ENCODE measurements at regions not wholly inside any gene's neighbourhood (a gene's known extent, or its start where the extent isn't known, plus 50 kb on each side); places are given as distances from the start of the nearest gene placed in this dataset.
"Not testable (repeated sequence)": the region's sequence is repeated elsewhere in the genome, so short reads cannot be mapped to it uniquely, and the experiment has no call there.

DNA sequence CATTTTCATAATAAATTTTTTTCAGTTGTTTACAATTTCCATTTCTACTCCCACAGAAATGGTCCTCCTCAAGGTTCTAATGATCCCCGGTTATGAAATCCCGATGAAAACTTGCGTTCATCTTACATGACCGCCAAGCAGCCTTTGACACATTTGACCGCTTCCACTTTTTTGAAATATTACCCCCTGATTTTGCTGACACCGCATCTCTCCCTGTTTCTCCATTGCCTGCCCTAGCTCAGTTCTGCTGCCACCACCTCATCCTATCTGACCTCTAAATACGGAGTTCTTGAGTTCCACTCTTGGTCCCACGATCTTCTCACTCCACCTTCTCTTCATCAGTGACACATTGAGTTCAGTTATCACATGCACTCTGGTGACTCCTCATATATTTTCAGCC, 74.1 kb downstream of the SLC35B3 start:
- DNase-seq, result no peak

DNA sequence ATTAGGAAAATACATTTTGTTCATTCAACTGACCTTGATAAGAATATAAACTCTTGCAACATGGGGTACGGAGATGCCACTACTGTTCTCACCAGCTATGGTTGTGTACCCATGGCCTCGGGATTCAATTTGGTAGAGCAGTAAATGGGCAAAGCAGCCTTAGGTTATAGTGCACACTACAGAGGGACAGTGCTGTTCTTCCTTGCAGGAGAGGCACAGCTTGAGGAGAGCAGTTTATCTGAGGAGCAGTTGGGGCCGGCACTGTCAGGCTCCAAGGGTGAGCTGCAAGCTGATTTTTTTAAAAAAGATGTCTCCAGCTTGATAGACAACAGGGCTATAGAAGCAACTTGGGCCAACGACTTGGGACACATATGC, 82.4 kb downstream of the SLC35B3 start:
- DNase-seq, result no peak

- DNase-seq, result no peak
These were observed 82.9 kb downstream of the SLC35B3 start for GRCh38 chr6:8352335-8352965.

- no peak for DNase-seq
These were observed 91.7 kb downstream of the SLC35B3 start for GRCh38 chr6:8343600-8343999.

DNA sequence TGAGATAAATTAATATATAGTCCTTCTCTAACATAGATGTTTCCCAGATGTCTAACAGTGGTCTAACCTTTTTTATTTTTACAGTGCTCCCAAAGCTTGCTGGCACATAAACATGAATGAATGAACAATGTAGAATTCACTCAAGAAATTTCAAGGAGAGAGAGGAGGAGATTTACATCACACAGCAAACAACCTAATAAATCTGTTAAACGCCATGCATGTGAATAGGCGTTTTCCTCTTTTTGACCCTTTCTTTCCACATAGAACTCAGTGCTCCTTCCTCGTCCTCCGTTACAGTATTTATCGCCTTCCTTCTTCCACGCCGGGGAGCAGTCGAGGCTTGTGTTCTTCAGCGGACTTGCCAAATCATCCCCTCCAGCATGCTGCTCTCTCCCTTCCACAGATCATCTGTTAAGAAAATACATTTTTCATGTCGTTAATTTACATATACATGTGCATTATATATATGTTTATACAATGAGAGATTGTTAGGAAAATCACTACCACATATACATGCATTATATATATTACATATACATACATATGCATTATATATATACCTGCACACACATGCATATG, 93.0 kb downstream of the SLC35B3 start:
- DNase-seq, result no peak

DNA sequence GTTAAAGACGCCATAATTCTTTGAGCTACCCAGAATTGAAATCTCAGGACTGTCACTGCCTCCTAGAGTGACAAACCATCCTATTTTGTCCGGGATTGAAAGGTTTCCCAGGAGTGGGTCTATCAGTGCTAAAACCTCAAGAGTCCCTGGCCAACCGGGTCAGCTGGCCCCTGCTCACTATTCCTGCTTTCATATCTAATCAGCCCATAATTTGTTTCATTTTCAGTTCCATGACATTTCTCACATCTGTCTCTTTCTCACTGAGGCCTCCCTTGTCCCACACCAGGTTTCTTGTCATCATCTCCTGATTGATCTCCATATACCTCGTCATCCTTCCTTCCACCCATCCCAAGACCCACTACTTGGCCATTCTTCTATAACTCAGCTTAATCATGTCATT, 98.2 kb downstream of the SLC35B3 start:
- no peak for DNase-seq

DNA sequence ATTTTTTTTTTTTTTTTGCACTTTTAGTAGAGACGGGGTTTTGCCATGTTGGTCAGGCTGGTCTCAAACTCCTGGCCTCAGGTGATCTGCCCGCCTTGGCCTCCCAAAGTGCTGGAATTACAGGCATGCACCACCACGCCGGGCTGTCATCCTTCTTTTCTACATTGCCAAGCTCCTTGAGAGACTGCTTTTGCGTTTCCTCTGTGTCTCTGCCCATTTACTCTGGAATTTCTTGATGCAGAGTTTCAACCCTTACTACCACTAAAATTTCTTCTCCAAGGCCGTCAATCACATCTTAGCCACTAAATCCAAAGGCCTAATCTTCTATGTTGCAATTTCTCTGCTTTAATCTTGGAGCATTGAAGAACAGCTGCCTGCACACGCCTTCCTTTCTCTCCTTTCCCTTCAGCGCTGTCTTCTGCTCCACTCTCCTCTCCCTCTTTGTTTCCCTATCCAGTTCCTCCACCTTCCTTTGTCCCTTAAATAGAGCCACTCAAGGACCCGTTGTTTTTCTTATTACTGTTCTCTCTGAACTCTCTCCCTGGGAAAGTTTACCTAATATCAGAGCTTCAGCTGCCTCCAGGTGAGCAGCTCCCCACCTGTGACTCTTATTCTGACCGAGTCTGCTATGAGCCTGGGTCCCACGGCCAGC, 98.8 kb downstream of the SLC35B3 start:
- no peak for DNase-seq

- no peak for DNase-seq
These were observed 99.4 kb downstream of the SLC35B3 start for GRCh38 chr6:8335896-8336295.

GRCh38 chr6:8335381-8335780, 100.0 kb downstream of the SLC35B3 start:
- no peak for DNase-seq

DNA sequence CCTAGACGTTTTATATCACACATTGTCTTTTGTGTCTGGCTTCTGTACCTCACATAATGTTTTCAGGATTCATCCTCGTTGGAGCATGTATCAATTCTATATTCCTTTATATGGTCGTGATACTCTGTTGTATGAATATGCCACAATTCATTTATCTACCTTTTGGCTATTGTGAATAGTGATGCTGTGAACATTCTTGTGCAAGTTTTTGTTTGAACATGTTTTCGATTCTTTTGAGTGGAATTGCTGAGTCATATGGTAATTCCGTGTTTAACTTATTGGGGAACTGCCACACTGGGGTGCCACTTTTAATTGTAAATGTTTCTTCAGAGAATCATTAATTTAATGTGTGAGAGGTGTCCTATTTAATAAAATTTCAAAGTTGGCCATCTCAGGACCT, 101.2 kb downstream of the SLC35B3 start:
- DNase-seq, result no peak

- no peak for DNase-seq
These were observed 105.8 kb downstream of the SLC35B3 start for GRCh38 chr6:8329562-8329961.

DNA sequence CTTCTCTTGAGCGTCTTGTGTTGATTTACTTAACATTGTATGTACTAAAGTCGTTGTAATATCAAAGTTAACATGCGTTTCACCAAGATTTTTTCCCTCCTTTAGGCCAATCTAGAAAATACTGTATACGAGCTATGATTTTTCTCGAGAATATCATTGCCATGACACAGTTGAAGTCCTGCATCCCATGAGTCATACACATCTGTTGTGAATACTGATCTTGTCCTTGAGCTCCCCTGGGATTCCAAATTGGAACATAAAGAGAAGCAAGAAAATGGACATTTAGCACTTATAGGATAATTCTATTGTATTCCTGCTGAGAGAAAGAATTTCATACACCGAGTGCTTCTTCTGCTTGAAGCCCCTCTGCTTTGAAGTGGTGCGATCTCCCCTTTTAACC, 109.6 kb downstream of the SLC35B3 start:
- DNase-seq, result no peak

DNA sequence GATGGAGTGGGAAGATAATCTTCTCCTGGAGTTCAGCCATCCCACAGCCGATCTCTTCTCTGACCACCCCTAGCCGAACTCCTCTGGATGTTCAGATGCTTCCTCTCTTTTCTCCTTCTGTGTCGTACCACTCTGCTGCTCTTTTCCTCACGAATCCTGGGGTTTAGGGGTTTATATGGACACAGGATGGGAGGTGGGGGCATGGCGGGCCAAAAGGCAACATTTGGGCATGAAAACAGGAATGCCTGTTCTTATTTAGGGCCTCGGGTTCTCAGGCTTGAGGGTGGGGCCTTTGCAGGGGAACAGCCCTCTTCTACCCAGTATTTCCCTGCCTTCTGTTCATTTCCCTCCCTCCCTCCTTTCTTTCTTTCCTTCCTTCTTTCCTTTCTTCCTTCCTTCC, 112.7 kb downstream of the SLC35B3 start:
- DNase-seq, result no peak

- DNase-seq, result no peak
These were observed 113.5 kb downstream of the SLC35B3 start for GRCh38 chr6:8321671-8322404.

- DNase-seq, result no peak
These were observed 120.2 kb downstream of the SLC35B3 start for GRCh38 chr6:8315154-8315553.

GRCh38 chr6:8301502-8301901, 133.8 kb downstream of the SLC35B3 start:
- no peak for DNase-seq

DNA sequence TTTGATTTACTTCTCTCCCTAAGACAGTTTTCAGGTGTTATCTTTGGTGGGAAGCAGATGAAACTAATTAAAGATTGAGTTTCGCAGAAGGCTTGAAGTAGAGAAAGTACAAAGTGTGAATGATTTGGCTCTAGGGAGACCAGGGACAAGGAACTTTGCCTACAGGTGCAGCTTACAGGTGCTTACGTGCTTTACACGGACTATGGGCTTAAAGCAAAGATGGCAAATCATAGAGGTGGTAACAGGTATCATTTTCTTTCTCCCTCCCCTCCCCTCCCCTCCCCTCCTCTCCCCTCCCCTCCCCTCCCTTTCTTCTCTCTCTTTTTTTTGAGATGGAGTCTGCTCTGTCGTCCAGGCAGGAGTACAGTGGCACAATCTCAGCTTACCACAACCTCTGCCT, 136.3 kb downstream of the SLC35B3 start:
- DNase-seq, result no peak

DNA sequence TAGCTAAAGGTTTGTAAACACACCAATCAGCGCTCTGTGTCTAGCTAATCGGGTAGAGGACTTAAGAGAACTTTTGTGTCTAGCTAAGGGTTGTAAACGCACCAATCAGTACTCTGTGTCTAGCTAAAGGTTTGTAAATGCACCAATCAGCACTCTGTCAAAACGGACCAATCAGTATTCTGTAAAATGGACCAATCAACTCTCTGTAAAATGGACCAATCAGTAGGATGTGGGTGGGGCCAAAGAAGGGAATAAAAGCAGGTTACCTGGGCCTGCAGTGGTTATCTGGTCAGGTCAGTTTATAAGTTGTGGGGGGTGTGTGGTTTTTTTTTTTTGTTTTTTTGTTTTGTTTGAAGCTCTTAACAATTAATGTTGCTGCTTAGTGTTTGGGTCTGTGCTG, 152.4 kb downstream of the SLC35B3 start:
- DNase-seq, result not testable (repeated sequence)

GRCh38 chr6:8282380-8282779, 153.0 kb downstream of the SLC35B3 start:
- no peak for DNase-seq

DNA sequence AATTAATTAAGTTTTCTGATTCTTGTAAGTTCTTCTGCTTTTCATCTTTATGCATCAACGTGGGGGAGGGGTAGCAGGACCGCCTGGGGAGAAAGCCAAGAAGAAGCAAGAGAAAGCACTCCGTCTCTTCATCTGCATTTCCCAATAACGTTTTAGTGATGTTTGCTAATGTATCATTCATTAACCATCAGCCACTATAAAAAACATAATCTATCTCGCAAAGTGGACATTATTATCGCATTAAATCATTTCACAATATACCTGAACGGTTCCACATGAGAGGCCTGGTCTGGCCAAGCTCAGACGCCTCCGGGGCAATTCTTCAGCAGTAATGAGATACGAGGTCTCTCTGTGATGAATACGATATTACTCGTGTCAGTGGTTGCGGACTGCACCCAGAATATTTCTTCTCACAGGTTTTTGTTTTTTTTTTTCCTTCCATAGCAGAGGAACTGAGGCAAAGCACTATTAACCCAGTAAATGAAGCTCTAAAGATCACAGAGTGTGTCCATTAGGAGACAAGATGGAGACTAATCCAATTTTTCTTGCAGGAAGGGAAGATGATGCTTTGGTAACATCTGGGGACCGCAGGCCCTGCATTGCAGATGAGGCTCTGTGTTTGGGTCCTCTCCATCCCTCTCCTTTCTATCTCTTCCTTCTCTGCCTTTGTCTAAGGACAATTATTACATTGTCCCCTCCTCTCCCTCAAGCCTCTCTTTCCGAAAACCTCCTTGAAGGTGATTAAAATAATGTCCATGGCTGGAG, 156.1 kb downstream of the SLC35B3 start:
- no peak for DNase-seq

GRCh38 chr6:8278562-8278961, 156.8 kb downstream of the SLC35B3 start:
- no peak for DNase-seq

GRCh38 chr6:8277769-8278168, 157.6 kb downstream of the SLC35B3 start:
- DNase-seq, result no peak

DNA sequence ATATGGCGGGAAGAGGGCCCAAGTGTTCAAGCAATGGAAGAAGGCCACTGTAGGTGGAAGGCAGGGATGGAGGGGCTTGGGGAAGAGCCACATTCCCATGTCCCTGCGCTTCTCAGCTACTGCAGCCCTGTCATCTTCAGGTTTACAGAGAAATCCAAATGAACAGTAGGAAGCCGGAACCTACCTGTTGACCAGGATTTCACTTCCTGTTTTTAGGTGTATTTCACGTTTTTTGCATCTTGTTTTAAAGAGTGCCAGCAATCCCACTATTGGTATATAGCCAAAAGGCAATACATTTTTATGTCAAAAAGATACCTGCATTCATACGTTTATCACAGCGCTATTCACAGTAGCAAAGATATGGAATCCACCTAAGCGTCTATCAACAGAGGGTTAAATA, 159.2 kb downstream of the SLC35B3 start:
- DNase-seq, result no peak
